ENCODE measurements at regions not wholly inside any gene's neighbourhood (a gene's known extent, or its start where the extent isn't known, plus 50 kb on each side); places are given as distances from the start of the nearest gene placed in this dataset.

DNA sequence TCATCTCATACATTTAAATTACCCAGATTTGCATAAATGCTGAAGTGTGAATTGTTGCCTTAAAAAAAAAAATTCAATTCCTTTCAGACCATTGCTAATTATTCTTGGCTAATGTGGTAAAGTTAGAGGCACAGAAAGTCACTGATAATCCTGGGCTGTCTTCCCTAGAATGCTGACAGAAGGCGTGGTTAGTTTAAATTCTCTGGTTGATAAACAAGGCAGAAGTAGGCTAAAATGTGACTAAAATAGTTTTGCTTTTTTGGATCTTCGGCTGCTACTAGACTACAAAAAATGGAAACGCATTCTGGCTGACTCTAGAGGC lies 193.7 kb downstream of the OTOL1 start:
- Histone ChIP-seq H3K4me3 (no peak overlapping the region), H3K27me3 (no peaks in the 10 kb centered on the region), H3K9me3 (replicated peaks in 1 of 3) (no peaks in the 10 kb centered on the region), H3K27ac (no peak overlapping the region), H3K4me1 (replicated peaks in 1 of 2) (no peaks in the 10 kb centered on the region), H3K36me3 (replicated peaks in 1 of 2) (no peaks in the 10 kb centered on the region)
- 60 to 76% (median 64%) methylated on average over 3 of the region's 3 CpGs for WGBS, 4 donors
- TF ChIP-seq POLR2A (IDR thresholded peaks at IDR 0.05): no peak
- TF ChIP-seq, protein P1, sequence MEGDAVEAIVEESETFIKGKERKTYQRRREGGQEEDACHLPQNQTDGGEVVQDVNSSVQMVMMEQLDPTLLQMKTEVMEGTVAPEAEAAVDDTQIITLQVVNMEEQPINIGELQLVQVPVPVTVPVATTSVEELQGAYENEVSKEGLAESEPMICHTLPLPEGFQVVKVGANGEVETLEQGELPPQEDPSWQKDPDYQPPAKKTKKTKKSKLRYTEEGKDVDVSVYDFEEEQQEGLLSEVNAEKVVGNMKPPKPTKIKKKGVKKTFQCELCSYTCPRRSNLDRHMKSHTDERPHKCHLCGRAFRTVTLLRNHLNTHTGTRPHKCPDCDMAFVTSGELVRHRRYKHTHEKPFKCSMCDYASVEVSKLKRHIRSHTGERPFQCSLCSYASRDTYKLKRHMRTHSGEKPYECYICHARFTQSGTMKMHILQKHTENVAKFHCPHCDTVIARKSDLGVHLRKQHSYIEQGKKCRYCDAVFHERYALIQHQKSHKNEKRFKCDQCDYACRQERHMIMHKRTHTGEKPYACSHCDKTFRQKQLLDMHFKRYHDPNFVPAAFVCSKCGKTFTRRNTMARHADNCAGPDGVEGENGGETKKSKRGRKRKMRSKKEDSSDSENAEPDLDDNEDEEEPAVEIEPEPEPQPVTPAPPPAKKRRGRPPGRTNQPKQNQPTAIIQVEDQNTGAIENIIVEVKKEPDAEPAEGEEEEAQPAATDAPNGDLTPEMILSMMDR (IDR thresholded peaks at IDR 0.05): no peak
- intact Hi-C loops (cut with DNase I): no loop called here
- DNase-seq: no peak

GRCh38 chr3:161691677-161692076 lies 195.1 kb downstream of the OTOL1 start:
- WGBS, 4 donors: 78 to 85% (median 83%) methylated on average over 1 of the region's 1 CpG
- Histone ChIP-seq H3K36me3 (replicated peaks in 1 of 2) (no peaks in the 10 kb centered on the region), H3K27me3 (no peaks in the 10 kb centered on the region), H3K27ac (no peak overlapping the region), H3K4me3 (no peak overlapping the region), H3K4me1 (replicated peaks in 1 of 2) (no peaks in the 10 kb centered on the region), H3K9me3 (replicated peaks in 1 of 3) (no peaks in the 10 kb centered on the region)
- no peak for TF ChIP-seq POLR2A (IDR thresholded peaks at IDR 0.05)
- TF ChIP-seq, protein P1 (IDR thresholded peaks at IDR 0.05): no peak
- intact Hi-C loops (cut with DNase I): no loop called here
- no peak for DNase-seq

- no peak for DNase-seq
- intact Hi-C loops (cut with DNase I): no loop called here
- H3K4me3 ChIP-seq: no peak overlapping the region
- TF ChIP-seq, protein P1 (IDR thresholded peaks at IDR 0.05): no peak
- no peak for TF ChIP-seq POLR2A (IDR thresholded peaks at IDR 0.05)
- WGBS, 4 donors: 57 to 64% (median 62%) methylated on average over 5 of the region's 5 CpGs
- no peaks in the 10 kb centered on the region for H3K9me3 ChIP-seq (replicated peaks in 1 of 3)
- H3K4me1 ChIP-seq (replicated peaks in 1 of 2): no peaks in the 10 kb centered on the region
- no peak overlapping the region for H3K27ac ChIP-seq
- H3K27me3 ChIP-seq: no peaks in the 10 kb centered on the region
- no peaks in the 10 kb centered on the region for H3K36me3 ChIP-seq (replicated peaks in 1 of 2)
Observed at GRCh38 chr3:161694682-161695564, 198.3 kb downstream of the OTOL1 start.

GRCh38 chr3:161695811-161696210 lies 199.2 kb downstream of the OTOL1 start:
- TF ChIP-seq, protein P1 (IDR thresholded peaks at IDR 0.05): no peak
- no peak for TF ChIP-seq POLR2A (IDR thresholded peaks at IDR 0.05)
- 67 to 75% (median 68%) methylated on average over 1 of the region's 1 CpG for WGBS, 4 donors
- Histone ChIP-seq H3K27me3 (no peaks in the 10 kb centered on the region), H3K4me3 (no peak overlapping the region), H3K9me3 (replicated peaks in 1 of 3) (no peaks in the 10 kb centered on the region), H3K27ac (no peak overlapping the region), H3K36me3 (replicated peaks in 1 of 2) (no peaks in the 10 kb centered on the region), H3K4me1 (replicated peaks in 1 of 2) (no peaks in the 10 kb centered on the region)
- intact Hi-C loops (cut with DNase I): no loop called here
- no peak for DNase-seq
